SK-N-SH (cell line): ENCODE measurements at regions not wholly inside any gene's neighbourhood (a gene's known extent, or its start where the extent isn't known, plus 50 kb on each side); places are given as distances from the start of the nearest gene placed in this dataset.

Experiments
- ELF1 ChIP-seq: IDR thresholded peaks from 2 replicates; pipeline ENCODE4 v1.4.0; 2012
- TF ChIP-seq, protein P1 (sequence below): IDR thresholded peaks from 2 replicates; pipeline ENCODE4 v1.4.0; 2012; ENCODE audit warnings: low read depth
- TF ChIP-seq, protein P2 (sequence below): IDR thresholded peaks from 2 replicates; pipeline ENCODE4 v1.4.0; 2012; ENCODE audit warnings: low read depth, borderline replicate concordance
- TF ChIP-seq, protein P3 (sequence below): IDR thresholded peaks from 2 replicates; pipeline ENCODE4 v1.6.1; 2012; ENCODE audit warnings: mild to moderate bottlenecking, low read depth, low read length, moderate library complexity

DNA sequence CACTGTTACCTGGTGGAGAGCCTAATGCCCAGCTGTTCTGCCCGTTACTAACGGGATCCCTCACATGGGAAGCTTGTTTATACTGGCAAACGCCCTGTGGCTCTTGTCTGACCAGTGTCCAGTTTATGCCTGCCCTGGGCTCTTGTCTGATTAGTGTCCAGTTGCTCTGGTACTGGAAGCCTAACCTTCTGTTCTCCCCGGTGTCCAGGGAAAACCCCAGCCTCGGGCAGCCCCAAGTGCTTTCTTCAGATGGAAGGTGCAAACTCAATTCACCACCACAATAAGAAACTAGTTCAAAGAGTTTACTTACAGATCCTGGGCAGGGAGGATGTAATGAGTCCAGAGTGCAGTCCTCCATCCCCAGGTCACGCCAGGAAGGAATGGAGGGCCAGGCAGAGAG is 148.4 kb downstream of the TBXT start:
- TF ChIP-seq, protein P1, sequence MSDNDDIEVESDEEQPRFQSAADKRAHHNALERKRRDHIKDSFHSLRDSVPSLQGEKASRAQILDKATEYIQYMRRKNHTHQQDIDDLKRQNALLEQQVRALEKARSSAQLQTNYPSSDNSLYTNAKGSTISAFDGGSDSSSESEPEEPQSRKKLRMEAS: no peak
- TF ChIP-seq, protein P2, sequence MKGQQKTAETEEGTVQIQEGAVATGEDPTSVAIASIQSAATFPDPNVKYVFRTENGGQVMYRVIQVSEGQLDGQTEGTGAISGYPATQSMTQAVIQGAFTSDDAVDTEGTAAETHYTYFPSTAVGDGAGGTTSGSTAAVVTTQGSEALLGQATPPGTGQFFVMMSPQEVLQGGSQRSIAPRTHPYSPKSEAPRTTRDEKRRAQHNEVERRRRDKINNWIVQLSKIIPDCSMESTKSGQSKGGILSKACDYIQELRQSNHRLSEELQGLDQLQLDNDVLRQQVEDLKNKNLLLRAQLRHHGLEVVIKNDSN: no peak
- TF ChIP-seq, protein P3, sequence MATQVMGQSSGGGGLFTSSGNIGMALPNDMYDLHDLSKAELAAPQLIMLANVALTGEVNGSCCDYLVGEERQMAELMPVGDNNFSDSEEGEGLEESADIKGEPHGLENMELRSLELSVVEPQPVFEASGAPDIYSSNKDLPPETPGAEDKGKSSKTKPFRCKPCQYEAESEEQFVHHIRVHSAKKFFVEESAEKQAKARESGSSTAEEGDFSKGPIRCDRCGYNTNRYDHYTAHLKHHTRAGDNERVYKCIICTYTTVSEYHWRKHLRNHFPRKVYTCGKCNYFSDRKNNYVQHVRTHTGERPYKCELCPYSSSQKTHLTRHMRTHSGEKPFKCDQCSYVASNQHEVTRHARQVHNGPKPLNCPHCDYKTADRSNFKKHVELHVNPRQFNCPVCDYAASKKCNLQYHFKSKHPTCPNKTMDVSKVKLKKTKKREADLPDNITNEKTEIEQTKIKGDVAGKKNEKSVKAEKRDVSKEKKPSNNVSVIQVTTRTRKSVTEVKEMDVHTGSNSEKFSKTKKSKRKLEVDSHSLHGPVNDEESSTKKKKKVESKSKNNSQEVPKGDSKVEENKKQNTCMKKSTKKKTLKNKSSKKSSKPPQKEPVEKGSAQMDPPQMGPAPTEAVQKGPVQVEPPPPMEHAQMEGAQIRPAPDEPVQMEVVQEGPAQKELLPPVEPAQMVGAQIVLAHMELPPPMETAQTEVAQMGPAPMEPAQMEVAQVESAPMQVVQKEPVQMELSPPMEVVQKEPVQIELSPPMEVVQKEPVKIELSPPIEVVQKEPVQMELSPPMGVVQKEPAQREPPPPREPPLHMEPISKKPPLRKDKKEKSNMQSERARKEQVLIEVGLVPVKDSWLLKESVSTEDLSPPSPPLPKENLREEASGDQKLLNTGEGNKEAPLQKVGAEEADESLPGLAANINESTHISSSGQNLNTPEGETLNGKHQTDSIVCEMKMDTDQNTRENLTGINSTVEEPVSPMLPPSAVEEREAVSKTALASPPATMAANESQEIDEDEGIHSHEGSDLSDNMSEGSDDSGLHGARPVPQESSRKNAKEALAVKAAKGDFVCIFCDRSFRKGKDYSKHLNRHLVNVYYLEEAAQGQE: no peak
- no peak for TF ChIP-seq ELF1
